Neural crest cell (in vitro differentiated cells): ENCODE measurements at regions not wholly inside any gene's neighbourhood (a gene's known extent, or its start where the extent isn't known, plus 50 kb on each side); places are given as distances from the start of the nearest gene placed in this dataset.

Source experiments
- DNase-seq: peaks from one replicate; pipeline ENCODE4 v3.0.0; 2021; ENCODE audit warnings: low read depth, mixed read lengths, low spot score
- H3K27ac Mint-ChIP-seq: one replicate; pipeline ENCODE4 v1.8.0; 2021; ENCODE audit warnings: mild to moderate bottlenecking, mixed read lengths; ENCODE audit not compliant: unreplicated experiment
- H3K27me3 Mint-ChIP-seq: 2 replicates; pipeline ENCODE4 v1.8.0; 2021; ENCODE audit warnings: low read depth, mild to moderate bottlenecking, mixed read lengths
- H3K36me3 Mint-ChIP-seq: 2 replicates; pipeline ENCODE4 v1.8.0; 2021; ENCODE audit warnings: low read depth, mild to moderate bottlenecking, mixed read lengths
- H3K4me1 Mint-ChIP-seq: 2 replicates; pipeline ENCODE4 v1.8.0; 2021; ENCODE audit warnings: mixed read lengths
- H3K4me3 Mint-ChIP-seq: one replicate; pipeline ENCODE4 v1.8.0; 2021; ENCODE audit warnings: mild to moderate bottlenecking, mixed read lengths
- H3K9me3 Mint-ChIP-seq: 2 replicates; pipeline ENCODE4 v1.8.0; 2021; ENCODE audit warnings: mixed read lengths
- CTCF ChIP-seq: fragments of 200-600 bp; sonication (generic); conservative IDR thresholded peaks from 2 replicates; pipeline ENCODE4 v1.5.0; 2021; ENCODE audit warnings: antibody characterized with exemption, mild to moderate bottlenecking

GRCh38 chr2:146079216-146079615, 1559.3 kb upstream of the ZEB2 start:
- DNase-seq: no peak
- Mint-ChIP-seq H3K27ac (no peak overlapping the region), H3K27me3 (no peaks in the 10 kb centered on the region), H3K9me3 (peaks cover 4% of the 10 kb centered on the region), H3K4me1 (no peaks in the 10 kb centered on the region), H3K36me3 (peaks cover 2% of the 10 kb centered on the region), H3K4me3 (no peak overlapping the region)
- no peak for TF ChIP-seq CTCF

- Mint-ChIP-seq H3K9me3 (peaks cover 4% of the 10 kb centered on the region), H3K36me3 (peaks cover 4% of the 10 kb centered on the region), H3K4me1 (no peaks in the 10 kb centered on the region), H3K27ac (no peak overlapping the region), H3K4me3 (no peak overlapping the region), H3K27me3 (no peaks in the 10 kb centered on the region)
- DNase-seq: no peak
- TF ChIP-seq CTCF: no peak
Measured at GRCh38 chr2:146077156-146077555, 1557.2 kb upstream of the ZEB2 start.

DNA sequence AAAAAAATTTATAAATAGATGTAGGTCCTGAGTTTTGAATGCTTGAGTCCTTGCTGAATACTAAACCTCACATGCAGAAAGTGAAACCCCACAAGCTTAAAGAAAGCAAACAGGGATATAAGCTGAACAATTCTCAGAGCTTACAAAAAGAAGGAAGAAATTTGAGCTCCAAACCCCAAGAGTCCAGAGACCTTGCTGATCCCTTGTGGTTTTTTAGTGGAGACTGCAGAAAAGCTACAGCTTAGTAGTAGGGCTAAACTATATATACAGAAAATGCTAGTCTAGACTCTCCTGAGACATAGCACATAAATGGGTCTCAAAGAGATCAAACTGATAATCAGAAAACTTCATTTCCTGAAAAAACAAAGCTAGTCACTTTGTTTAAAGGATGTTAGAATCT, 1548.1 kb upstream of the ZEB2 start:
- H3K4me3 Mint-ChIP-seq: no peak overlapping the region
- peaks cover 12% of the 10 kb centered on the region for H3K36me3 Mint-ChIP-seq
- no peaks in the 10 kb centered on the region for H3K27me3 Mint-ChIP-seq
- no peaks in the 10 kb centered on the region for H3K4me1 Mint-ChIP-seq
- H3K9me3 Mint-ChIP-seq: peaks cover 15% of the 10 kb centered on the region
- no peak for TF ChIP-seq CTCF
- no peak overlapping the region for H3K27ac Mint-ChIP-seq
- no peak for DNase-seq

DNA sequence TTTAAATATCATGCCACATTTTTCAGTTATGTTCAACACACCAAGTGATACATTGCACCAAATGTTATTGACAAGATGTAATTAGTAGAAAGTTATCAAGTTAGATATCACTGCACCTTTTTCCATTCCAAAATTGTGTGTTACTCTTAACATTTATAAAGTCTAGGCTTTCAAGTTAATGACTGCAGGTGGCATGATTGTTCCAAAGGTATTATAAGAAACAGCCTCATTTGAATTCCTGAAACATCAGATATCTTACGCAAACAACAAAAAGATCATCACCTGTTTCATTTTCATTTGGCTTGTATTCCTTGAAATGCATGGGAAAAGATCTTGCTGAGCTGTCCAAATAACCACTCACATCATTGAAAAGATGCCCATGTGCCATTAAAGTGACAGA, 1528.2 kb upstream of the ZEB2 start:
- Mint-ChIP-seq H3K9me3 (peaks cover 4% of the 10 kb centered on the region), H3K36me3 (peaks cover 3% of the 10 kb centered on the region), H3K4me3 (no peak overlapping the region), H3K27me3 (no peaks in the 10 kb centered on the region), H3K4me1 (no peaks in the 10 kb centered on the region), H3K27ac (no peak overlapping the region)
- DNase-seq: no peak
- no peak for TF ChIP-seq CTCF

GRCh38 chr2:146041274-146041910, 1521.5 kb upstream of the ZEB2 start:
- DNase-seq: no peak
- H3K4me1 Mint-ChIP-seq: peaks cover 43% of the 10 kb centered on the region
- no peak overlapping the region for H3K4me3 Mint-ChIP-seq
- no peaks in the 10 kb centered on the region for H3K36me3 Mint-ChIP-seq
- H3K27ac Mint-ChIP-seq: no peak overlapping the region
- no peaks in the 10 kb centered on the region for H3K9me3 Mint-ChIP-seq
- H3K27me3 Mint-ChIP-seq: no peaks in the 10 kb centered on the region
- TF ChIP-seq CTCF: no peak
